Mesodermal cell (in vitro differentiated cells): ENCODE measurements at regions not wholly inside any gene's neighbourhood (a gene's known extent, or its start where the extent isn't known, plus 50 kb on each side); places are given as distances from the start of the nearest gene placed in this dataset.
"Not testable (repeated sequence)": the region's sequence is repeated elsewhere in the genome, so short reads cannot be mapped to it uniquely, and the experiment has no call there.

ENCODE experiments used
- H3K27ac ChIP-seq: 2 replicates; pipeline ENCODE4 v1.7.0; 2013; ENCODE audit warnings: mild to moderate bottlenecking, low read depth, low read length, moderate library complexity; ENCODE audit not compliant: severe bottlenecking
- H3K36me3 ChIP-seq: 2 replicates; pipeline ENCODE4 v1.7.1; 2013; ENCODE audit warnings: mild to moderate bottlenecking, low read length, moderate library complexity; ENCODE audit not compliant: control insufficient read depth, insufficient read depth
- H3K4me1 ChIP-seq: one replicate; pipeline ENCODE4 v1.7.1; 2013; ENCODE audit warnings: mild to moderate bottlenecking, low read length; ENCODE audit not compliant: insufficient read depth, control insufficient read depth, poor library complexity, severe bottlenecking
- H3K4me3 ChIP-seq: 2 replicates; pipeline ENCODE4 v1.7.0; 2013; ENCODE audit warnings: low read length, control low read depth, mild to moderate bottlenecking; ENCODE audit not compliant: insufficient read depth, poor library complexity, severe bottlenecking; ENCODE audit errors: extremely low read depth
- H3K9me3 ChIP-seq: 2 replicates; pipeline ENCODE4 v1.7.1; 2013; ENCODE audit warnings: mild to moderate bottlenecking, low read length, moderate library complexity; ENCODE audit not compliant: control insufficient read depth
- WGBS, 2 experiments: methylation state at CpG; one replicate each; pipeline ENCODE4 v1.1.5; 2013; ENCODE audit warnings: missing lambda C conversion rate in 2 of 2; ENCODE audit not compliant: insufficient coverage in 2 of 2; 5-methylcytosine and 5-hydroxymethylcytosine counted together

DNA sequence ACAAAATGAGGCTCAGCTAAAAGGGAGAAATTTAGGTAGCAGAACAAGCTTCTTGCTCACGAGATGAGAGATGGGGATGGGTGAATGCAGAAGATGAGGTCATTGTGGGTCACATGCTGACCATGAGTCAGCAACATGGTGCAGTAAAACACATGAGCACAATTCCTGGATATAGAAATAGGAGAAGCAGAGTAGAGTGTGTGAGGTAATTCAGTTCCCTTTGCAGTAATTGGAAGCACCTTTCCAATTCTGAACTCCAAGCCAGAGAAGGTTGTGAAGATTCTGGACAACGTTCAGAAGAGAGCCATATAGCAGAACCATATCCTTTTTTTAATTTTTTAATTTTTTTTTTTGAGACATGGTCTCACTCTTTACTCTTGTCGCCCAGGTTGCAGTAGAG is 62.0 kb upstream of the LMNTD1 start:
- peaks cover 5% of the 10 kb centered on the region for H3K4me1 ChIP-seq
- H3K36me3 ChIP-seq, result no peaks in the 10 kb centered on the region
- H3K4me3 ChIP-seq, result no peak overlapping the region
- peak overlapping the region; percentile 36 for H3K27ac ChIP-seq
- 62 to 92% methylated on average over 2 of the region's 3 CpGs for WGBS, 2 experiments
- no peaks in the 10 kb centered on the region for H3K9me3 ChIP-seq

GRCh38 chr12:25616286-25616685 is 63.2 kb upstream of the LMNTD1 start:
- WGBS, 2 experiments, result 80% methylated on average over 1 of the region's 1 CpG; no CpG with 5 or more reads in 1 of the 2 experiments
- H3K36me3 ChIP-seq, result no peaks in the 10 kb centered on the region
- no peaks in the 10 kb centered on the region for H3K9me3 ChIP-seq

DNA sequence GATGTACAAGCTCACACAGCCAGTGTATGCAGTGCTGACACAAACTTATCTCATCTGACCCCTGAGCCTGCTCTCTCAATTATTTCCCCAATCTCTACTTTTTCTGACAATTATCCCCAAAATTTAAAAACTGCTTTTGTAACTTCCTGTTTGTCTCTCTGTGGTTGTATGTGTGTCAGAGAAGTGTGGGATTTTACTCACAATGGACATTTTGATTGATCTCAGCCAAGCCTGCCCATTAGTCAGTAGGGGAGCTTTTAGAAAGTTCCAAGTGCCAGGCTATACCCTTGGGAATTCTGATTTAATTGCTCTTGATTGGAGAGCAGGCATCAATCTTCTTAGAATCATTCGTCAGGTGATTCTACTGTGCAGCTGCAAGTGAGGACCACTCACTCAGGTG is 64.9 kb upstream of the LMNTD1 start:
- Histone ChIP-seq H3K27ac (no peak overlapping the region), H3K4me3 (no peak overlapping the region), H3K36me3 (no peaks in the 10 kb centered on the region), H3K9me3 (no peaks in the 10 kb centered on the region), H3K4me1 (peaks cover 5% of the 10 kb centered on the region)
- WGBS, 2 experiments, result 63 to 80% methylated on average over 1 of the region's 1 CpG

More at GRCh38 chr12:25616286-25616685, 63.2 kb upstream of the LMNTD1 start:
- Histone ChIP-seq H3K27ac (no peak overlapping the region), H3K4me3 (no peak overlapping the region), H3K4me1 (peaks cover 5% of the 10 kb centered on the region)

DNA sequence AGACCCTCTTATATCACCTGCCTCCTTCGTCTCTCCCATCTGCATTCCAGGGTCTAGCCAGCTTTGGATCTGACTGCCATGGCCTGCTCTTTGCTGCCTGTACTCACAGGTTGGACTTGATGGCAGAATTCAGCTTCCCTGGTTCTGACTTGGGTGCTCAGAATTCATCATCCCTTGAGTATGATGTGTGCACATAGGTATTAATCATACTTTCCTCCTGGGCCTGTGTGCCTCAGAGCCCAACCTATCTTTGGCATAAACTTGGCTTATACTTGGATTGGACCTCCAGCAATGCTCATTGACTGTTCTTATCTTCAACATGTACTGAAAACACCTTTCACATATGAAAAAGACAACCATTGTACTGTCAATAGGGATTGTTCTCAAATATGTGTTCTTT is 70.7 kb upstream of the LMNTD1 start:
- Histone ChIP-seq H3K27ac (no peak overlapping the region), H3K36me3 (no peaks in the 10 kb centered on the region), H3K4me3 (no peak overlapping the region), H3K9me3 (no peaks in the 10 kb centered on the region), H3K4me1 (no peaks in the 10 kb centered on the region)
- 83 to 89% methylated on average over 1 of the region's 1 CpG for WGBS, 2 experiments

DNA sequence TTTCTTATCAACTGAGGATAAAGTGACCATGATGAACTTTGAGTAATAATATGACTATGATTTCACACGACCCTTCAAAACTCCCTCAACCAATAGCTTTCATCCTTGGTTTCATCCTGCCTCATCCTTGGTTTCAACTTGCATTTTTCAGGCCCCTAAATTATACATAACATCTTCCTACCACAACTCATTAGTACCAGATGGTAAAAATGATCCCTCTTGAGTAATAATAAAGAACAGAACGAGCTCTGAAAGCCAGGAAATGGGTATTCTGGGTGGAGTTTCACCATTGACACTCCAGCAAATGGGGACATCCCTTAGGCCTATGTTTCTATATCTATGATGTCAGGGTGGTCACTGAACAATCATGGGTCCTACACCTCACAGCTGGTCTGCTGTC is 72.1 kb upstream of the LMNTD1 start:
- H3K9me3 ChIP-seq, result no peaks in the 10 kb centered on the region
- 90% methylated on average over 2 of the region's 2 CpGs; no CpG with 5 or more reads in 1 of the 2 experiments for WGBS, 2 experiments
- H3K4me3 ChIP-seq, result no peak overlapping the region
- no peak overlapping the region for H3K27ac ChIP-seq
- no peaks in the 10 kb centered on the region for H3K4me1 ChIP-seq
- H3K36me3 ChIP-seq, result no peaks in the 10 kb centered on the region

DNA sequence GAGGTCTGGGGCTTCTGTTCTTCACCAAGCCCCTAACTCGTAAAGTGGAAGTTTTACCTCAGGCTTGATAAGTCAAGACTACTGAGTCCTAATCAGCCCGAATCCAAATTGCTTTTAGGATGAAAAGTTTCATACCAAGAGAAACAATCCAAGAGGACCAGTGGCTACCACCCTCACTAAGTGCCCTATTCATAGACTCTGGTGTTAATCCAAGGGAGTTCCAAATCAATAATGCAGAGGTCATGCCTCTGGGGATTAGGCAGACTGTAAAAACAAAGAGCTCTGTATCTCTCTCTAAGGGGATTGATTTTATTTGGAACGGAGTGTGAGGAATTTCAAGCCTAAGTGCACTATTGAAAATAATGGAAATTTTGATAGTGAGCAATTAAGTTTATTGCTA is 76.3 kb upstream of the LMNTD1 start:
- H3K9me3 ChIP-seq, result no peaks in the 10 kb centered on the region
- H3K27ac ChIP-seq, result no peak overlapping the region
- no peaks in the 10 kb centered on the region for H3K36me3 ChIP-seq
- no peak overlapping the region for H3K4me3 ChIP-seq
- WGBS, 2 experiments, result 50 to 80% methylated on average over 1 to 3 of the region's 3 CpGs
- H3K4me1 ChIP-seq, result no peaks in the 10 kb centered on the region

DNA sequence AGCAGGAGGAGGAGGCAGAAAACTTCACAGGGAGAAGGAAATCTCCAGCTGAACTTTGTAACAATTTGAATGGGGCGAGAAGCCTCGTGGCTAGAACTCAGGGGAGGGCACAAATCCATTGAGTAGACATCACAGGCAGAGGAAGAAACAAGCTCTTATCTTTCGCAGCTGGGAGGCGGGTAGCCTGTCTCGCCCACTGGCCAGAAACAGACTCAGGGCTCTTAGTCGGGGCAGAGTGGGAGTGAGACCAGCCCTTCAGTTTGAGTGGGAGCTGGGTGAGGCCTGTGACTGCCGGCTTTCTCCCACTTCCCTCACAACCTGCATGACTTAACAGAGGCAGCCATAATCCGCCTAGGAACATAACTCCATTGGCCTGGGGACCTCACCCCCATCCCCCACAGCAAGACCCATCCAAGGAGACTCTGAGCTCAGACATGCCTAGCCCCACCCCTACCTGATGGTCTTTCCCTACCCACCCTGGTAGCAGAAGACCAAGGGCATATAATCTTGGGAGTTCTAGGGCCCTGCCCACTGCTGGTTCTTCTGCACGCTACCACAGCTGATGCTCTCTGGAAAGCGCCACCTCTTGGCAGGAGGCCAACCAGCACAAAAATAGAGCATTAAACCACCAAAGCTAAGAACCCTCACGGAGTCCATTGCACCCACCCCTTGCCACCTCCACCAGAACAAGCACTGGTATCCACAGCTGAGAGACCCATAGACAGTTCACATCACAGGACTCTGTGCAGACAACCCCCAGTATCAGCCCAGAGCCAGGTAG is 77.8 kb upstream of the LMNTD1 start:
- H3K9me3 ChIP-seq, H3K27ac ChIP-seq, H3K36me3 ChIP-seq, H3K4me1 ChIP-seq, H3K4me3 ChIP-seq: not testable (repeated sequence)
- WGBS, 2 experiments, result 87 to 88% methylated on average over 7 to 9 of the region's 11 CpGs

DNA sequence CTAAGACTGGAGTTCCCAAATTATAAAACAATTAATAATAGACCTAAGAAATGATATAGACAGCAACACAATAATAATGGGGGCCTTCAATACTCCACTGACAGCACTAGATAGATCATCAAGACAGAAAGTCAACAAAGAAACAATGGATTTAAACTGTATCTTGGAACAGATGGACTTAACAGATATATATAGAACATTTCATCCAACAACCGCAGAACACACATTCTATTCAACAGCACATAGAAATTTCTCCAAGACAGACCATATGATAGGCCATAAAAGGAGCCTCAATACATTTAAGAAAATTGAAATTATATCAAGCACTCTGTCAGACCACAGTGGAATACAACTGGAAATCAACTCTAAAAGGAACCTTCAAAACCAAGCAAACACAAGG is 80.1 kb upstream of the LMNTD1 start:
- H3K9me3 ChIP-seq, H3K4me1 ChIP-seq, H3K27ac ChIP-seq, H3K36me3 ChIP-seq, H3K4me3 ChIP-seq: not testable (repeated sequence)
- WGBS, 2 experiments, result 100% methylated on average over 1 of the region's 1 CpG; no CpG with 5 or more reads in 1 of the 2 experiments

DNA sequence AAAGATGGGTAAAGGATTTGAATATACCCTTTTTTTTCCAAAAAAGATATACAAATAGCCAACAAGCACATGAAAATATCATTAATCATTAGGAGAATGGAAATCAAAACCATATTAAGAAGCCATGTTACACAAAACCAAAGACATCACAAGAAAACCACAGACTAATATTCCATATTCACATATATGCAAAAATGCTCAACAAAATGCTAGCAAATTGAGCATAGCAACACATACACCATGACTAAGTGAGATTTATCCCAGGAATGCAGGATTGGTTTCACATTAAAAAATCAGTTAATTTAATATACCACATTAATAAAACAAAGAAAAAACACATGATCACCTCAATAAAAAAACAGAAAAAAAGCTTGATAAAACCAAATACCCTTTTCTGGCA is 84.7 kb upstream of the LMNTD1 start:
- no peaks in the 10 kb centered on the region for H3K9me3 ChIP-seq
- H3K27ac ChIP-seq, result no peak overlapping the region
- no peak overlapping the region for H3K4me3 ChIP-seq
- H3K36me3 ChIP-seq, result no peaks in the 10 kb centered on the region
- no peaks in the 10 kb centered on the region for H3K4me1 ChIP-seq

- Histone ChIP-seq H3K9me3 (no peaks in the 10 kb centered on the region), H3K4me1 (no peaks in the 10 kb centered on the region), H3K4me3 (no peak overlapping the region), H3K27ac (no peak overlapping the region), H3K36me3 (no peaks in the 10 kb centered on the region)
- 50 to 100% methylated on average over 1 to 2 of the region's 5 CpGs for WGBS, 2 experiments
Measured at GRCh38 chr12:25639406-25639805, 86.3 kb upstream of the LMNTD1 start.

- Histone ChIP-seq H3K27ac (no peak overlapping the region), H3K9me3 (no peaks in the 10 kb centered on the region), H3K36me3 (no peaks in the 10 kb centered on the region), H3K4me3 (no peak overlapping the region), H3K4me1 (peaks cover 3% of the 10 kb centered on the region)
- WGBS, 2 experiments, result 80 to 93% methylated on average over 3 of the region's 3 CpGs
Measured at GRCh38 chr12:25644979-25645378, 91.9 kb upstream of the LMNTD1 start.
